ENCODE measurements at regions not wholly inside any gene's neighbourhood (a gene's known extent, or its start where the extent isn't known, plus 50 kb on each side); places are given as distances from the start of the nearest gene placed in this dataset.

DNA sequence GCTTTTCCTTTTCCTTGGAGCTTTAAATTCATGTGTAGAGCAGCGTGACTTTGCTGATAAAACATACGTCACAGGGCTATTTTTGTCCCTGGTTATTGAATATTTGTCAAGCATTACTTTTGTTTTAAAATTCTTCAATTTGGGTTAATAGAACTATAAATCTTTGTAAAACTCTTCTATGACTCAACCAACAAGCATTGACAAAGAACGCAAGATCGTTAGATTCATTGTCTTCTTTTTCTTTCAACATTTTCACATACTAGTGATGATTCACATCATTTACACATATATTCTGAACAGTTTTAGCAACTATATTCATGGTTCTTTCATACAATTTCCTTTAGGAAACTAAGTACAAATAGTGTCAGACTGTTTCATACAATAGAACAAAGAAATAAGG is 72.0 kb upstream of the GPM6A start:
- H3K4me3 ChIP-seq (ENCODE audit: low read depth, low read length), result no peak overlapping the region
- DNase-seq (ENCODE audit: low read depth), result no peak
- no peak for TF ChIP-seq CTCF (IDR thresholded peaks at IDR 0.05; ENCODE audit: insufficient read depth, low read length, poor library complexity, severe bottlenecking)
- no peaks in the 10 kb centered on the region for H3K36me3 ChIP-seq (ENCODE audit: control insufficient read depth, insufficient read depth, low read length)
- no peaks in the 10 kb centered on the region for H3K27me3 ChIP-seq (ENCODE audit: control insufficient read depth, insufficient read depth, low read length)

- Histone ChIP-seq H3K4me3 (ENCODE audit: low read depth, low read length) (no peak overlapping the region), H3K36me3 (ENCODE audit: control insufficient read depth, insufficient read depth, low read length) (no peaks in the 10 kb centered on the region)
- no peak for TF ChIP-seq CTCF (IDR thresholded peaks at IDR 0.05; ENCODE audit: insufficient read depth, low read length, poor library complexity, severe bottlenecking)
Measured at GRCh38 chr4:175891231-175891630, 79.2 kb upstream of the GPM6A start.

DNA sequence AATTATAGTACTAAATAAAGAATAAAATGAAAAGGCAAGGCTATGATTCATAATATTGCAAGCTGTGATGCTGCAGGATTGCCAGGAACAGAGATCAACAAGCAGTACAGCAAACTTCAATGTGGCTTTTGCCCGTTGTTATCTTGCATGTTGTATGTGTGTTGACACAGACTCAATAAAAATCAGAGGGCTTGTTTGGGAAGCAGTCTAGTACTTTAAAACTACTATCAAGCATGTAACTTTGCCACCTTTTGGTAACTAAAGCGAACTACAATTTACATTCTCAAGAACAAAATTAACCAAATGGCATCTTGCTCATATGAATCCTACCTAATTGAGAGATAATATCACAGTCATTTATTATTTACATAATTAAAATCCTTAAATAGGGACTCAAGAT is 79.8 kb upstream of the GPM6A start:
- TF ChIP-seq CTCF (IDR thresholded peaks at IDR 0.05; ENCODE audit: insufficient read depth, low read length, poor library complexity, severe bottlenecking), result peak; percentile 25
- Histone ChIP-seq H3K4me3 (ENCODE audit: low read depth, low read length) (no peak overlapping the region), H3K27me3 (ENCODE audit: control insufficient read depth, insufficient read depth, low read length) (no peaks in the 10 kb centered on the region), H3K36me3 (ENCODE audit: control insufficient read depth, insufficient read depth, low read length) (no peaks in the 10 kb centered on the region)
- DNase-seq (ENCODE audit: low read depth), result no peak

More at GRCh38 chr4:175891231-175891630, 79.2 kb upstream of the GPM6A start:
- no peak for DNase-seq (ENCODE audit: low read depth)
- no peaks in the 10 kb centered on the region for H3K27me3 ChIP-seq (ENCODE audit: control insufficient read depth, insufficient read depth, low read length)

DNA sequence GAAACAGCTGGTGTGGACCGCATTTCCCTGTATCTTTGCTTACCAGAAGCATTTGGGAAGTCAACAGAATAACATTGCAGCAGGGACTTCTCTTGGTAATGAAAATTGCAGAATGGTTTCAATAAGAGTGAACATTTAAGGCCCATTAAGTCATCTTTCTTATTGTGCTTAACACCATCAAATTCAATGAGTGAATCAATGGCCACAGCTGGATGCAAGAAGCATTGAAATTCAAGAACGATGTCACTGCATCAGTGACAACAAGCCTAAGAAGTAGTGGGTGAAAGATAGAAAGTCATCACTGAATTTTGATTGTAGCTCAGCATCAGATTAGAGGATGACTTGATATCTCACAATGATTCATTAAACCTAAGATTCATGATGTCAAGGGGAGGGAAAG is 93.9 kb upstream of the GPM6A start:
- Histone ChIP-seq H3K36me3 (ENCODE audit: control insufficient read depth, insufficient read depth, low read length) (no peaks in the 10 kb centered on the region), H3K27me3 (ENCODE audit: control insufficient read depth, insufficient read depth, low read length) (no peaks in the 10 kb centered on the region), H3K4me3 (ENCODE audit: low read depth, low read length) (no peak overlapping the region)
- no peak for TF ChIP-seq CTCF (IDR thresholded peaks at IDR 0.05; ENCODE audit: insufficient read depth, low read length, poor library complexity, severe bottlenecking)
- DNase-seq (ENCODE audit: low read depth), result no peak

- TF ChIP-seq CTCF (IDR thresholded peaks at IDR 0.05; ENCODE audit: insufficient read depth, low read length, poor library complexity, severe bottlenecking), result no peak
Measured at GRCh38 chr4:175906384-175906783, 94.3 kb upstream of the GPM6A start.

DNA sequence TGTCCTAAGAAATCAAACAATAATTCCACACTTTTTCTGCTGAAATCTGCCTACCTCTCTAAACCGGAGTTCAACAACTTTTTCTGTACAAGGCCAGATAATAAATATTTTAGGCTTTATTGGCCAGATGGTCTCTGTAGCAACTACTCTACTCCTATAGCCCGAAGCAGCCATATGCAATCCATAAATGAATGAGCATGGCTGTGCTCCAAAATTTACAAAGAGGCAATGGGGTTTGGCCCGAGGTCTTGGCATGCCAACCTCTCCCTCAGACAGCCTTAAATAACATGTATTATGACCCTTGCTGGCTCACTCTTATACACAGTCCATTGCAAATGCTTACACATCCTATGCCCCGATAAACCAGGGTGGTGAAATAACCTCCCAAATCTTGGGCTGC is 98.6 kb upstream of the GPM6A start:
- TF ChIP-seq CTCF (IDR thresholded peaks at IDR 0.05; ENCODE audit: insufficient read depth, low read length, poor library complexity, severe bottlenecking), result no peak
- H3K27me3 ChIP-seq (ENCODE audit: control insufficient read depth, insufficient read depth, low read length), result no peaks in the 10 kb centered on the region
- H3K4me3 ChIP-seq (ENCODE audit: low read depth, low read length), result no peak overlapping the region
- no peaks in the 10 kb centered on the region for H3K36me3 ChIP-seq (ENCODE audit: control insufficient read depth, insufficient read depth, low read length)
- no peak for DNase-seq (ENCODE audit: low read depth)

More at GRCh38 chr4:175906384-175906783, 94.3 kb upstream of the GPM6A start:
- H3K4me3 ChIP-seq (ENCODE audit: low read depth, low read length), result no peak overlapping the region
- no peak for DNase-seq (ENCODE audit: low read depth)
- H3K27me3 ChIP-seq (ENCODE audit: control insufficient read depth, insufficient read depth, low read length), result no peaks in the 10 kb centered on the region
- no peaks in the 10 kb centered on the region for H3K36me3 ChIP-seq (ENCODE audit: control insufficient read depth, insufficient read depth, low read length)
